Fibroblast of villous mesenchyme (primary cell): ENCODE measurements at regions not wholly inside any gene's neighbourhood (a gene's known extent, or its start where the extent isn't known, plus 50 kb on each side); places are given as distances from the start of the nearest gene placed in this dataset.

Experiments
- DNase-seq: peaks from one replicate; pipeline ENCODE4 v3.0.0-alpha.2; 2010; ENCODE audit warnings: low read depth
- H3K4me3 ChIP-seq: 2 replicates; pipeline ENCODE4 v1.5.1; 2011; ENCODE audit warnings: low read depth, mild to moderate bottlenecking, low read length
- TF ChIP-seq, protein P1 (sequence below): IDR thresholded peaks from 2 replicates; pipeline ENCODE4 v1.5.1; 2012; ENCODE audit warnings: low read depth, mild to moderate bottlenecking, low read length; ENCODE audit not compliant: insufficient read depth

DNA sequence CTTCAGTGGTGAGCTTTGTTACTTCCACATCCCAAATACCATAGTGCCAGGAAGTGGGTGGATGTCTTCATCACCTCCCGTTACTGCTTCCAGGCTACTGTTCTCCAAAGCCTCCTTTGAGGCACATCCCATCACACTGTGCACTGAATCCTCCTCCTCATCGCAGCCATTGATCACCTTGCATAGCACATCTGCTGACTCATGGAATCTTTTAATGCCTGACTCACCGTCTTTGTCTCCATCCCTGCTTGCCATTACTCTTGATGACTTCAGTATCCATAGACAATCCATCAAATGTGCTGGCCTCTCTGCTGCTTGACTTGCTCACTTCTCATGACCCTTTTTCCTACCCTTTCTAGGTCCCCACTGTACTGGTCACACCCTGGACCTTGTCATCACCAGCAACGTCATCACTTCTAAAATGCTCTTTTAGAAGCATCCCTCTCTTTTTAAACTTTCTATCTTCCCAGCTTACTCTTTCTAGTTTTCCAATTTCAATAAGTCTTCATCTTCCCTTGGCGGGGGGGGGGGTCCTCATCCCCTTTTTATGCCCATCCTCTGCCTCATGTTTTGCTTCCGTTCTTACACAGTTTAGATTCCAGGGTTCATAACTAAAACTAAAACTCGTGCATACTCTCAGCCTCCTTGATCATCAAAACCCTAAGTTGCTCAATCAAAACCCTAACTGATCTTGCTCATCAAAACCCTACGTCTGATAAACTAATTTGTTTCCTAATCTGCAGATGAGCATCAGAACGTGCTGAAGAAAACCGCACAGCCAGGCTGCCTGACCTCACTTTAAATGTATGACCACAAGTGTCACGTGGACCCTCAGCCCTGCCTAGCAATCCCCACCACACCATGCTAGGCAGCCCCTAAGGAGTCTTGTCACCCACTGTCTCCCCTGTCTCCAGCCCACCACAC is 289.7 kb upstream of the ZFHX3 start:
- DNase-seq = no peak

DNA sequence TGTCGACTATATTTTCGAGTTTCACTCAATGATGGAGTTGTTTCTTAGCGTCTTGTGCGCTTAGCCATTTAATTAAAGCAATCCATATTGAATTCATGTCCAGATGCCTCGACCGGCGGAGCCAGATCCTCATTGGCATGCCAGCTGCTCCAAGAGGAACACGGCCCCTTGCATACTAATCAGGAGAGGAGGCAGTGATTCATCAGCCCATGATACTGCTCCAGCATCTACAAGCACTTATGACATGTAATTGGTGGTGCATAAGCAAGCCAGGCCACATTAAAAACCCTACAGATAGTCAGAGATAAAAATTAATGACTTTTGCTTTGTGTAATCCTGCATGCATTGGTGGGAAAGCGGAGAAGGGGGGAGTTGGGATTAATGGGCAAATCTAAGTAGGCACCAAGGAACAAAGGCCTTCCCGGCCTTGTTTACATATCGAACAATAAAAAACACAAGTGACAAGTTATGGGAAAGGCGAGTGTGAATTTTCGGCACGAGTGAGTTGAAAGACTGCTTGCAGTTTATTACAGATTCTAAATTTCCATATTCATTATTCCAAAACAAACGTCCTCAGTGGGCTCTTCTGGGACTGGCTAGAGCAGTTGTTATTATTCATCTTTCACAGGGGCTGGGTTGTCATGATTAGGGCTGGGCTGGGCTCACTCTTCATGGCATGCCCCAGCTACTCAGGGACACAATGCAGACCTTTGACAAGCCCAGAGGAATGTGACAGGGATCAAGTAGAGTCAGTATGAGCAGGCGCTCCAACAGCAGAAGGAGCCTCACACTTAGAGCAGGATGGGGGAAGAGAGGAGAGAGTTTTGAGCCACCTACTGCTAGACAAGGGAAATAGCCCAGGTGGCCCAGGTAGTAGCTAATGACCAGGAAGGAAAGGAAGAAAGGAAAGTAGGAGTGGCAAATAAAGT is 281.7 kb upstream of the ZFHX3 start:
- TF ChIP-seq, protein P1, sequence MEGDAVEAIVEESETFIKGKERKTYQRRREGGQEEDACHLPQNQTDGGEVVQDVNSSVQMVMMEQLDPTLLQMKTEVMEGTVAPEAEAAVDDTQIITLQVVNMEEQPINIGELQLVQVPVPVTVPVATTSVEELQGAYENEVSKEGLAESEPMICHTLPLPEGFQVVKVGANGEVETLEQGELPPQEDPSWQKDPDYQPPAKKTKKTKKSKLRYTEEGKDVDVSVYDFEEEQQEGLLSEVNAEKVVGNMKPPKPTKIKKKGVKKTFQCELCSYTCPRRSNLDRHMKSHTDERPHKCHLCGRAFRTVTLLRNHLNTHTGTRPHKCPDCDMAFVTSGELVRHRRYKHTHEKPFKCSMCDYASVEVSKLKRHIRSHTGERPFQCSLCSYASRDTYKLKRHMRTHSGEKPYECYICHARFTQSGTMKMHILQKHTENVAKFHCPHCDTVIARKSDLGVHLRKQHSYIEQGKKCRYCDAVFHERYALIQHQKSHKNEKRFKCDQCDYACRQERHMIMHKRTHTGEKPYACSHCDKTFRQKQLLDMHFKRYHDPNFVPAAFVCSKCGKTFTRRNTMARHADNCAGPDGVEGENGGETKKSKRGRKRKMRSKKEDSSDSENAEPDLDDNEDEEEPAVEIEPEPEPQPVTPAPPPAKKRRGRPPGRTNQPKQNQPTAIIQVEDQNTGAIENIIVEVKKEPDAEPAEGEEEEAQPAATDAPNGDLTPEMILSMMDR = no peak
- no peak overlapping the region for H3K4me3 ChIP-seq
- peak; percentile 2 for DNase-seq

More for the DNA sequence above, 289.7 kb upstream of the ZFHX3 start:
- H3K4me3 ChIP-seq = no peak overlapping the region
- TF ChIP-seq, protein P1 = no peak

DNA sequence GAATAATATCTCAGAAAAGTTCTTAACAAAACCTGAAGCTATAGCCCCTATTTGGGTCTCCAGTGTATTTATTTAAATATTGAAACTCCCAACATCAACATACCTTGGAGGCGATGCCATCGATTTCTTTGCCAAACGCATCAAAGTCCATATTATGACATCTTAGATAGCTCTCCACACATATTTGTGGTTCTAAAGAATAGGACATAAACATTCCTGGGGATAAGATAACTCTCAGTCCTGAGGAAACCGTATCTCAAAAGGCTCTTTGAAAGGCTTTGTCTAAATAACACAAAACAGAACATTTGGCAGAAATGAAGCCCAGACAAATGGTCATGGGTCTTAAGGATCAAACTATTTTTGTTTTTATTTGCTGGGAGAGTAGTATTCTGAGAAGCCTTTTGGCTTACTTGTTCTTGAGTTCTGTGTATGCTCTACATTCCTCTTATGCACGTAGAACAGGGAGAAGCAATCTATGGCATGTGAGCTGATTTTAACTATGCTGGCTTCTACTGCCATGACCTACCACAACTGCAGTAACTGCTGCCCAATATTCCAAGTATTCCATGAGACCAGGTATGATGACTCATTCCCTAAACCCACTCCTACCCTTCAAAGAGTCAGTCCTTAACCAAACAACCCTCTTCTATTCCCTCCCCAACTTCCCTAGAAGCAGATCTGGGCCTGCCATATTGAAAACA is 279.0 kb upstream of the ZFHX3 start:
- TF ChIP-seq, protein P1 = no peak
- no peak for DNase-seq
- no peak overlapping the region for H3K4me3 ChIP-seq

DNA sequence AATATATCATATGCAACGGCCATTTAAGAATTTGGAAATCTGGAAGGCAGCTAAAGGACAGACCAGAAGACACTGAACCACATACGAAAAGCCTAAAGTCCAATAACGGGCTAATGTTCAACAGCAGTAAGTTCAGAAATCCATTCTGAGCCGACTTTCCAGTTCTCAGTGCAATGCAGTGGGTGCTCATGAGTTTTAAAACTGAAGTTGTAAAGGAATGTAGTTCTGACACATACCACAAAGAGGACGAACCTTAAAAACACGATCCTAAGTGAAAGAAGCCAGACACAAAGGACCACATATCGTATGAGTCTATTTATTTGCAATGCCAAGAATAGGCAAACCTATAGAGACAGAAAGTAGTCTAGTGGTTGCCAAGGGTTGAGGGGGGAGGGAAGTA is 278.3 kb upstream of the ZFHX3 start:
- TF ChIP-seq, protein P1 = no peak
- H3K4me3 ChIP-seq = no peak overlapping the region
- DNase-seq = no peak

DNA sequence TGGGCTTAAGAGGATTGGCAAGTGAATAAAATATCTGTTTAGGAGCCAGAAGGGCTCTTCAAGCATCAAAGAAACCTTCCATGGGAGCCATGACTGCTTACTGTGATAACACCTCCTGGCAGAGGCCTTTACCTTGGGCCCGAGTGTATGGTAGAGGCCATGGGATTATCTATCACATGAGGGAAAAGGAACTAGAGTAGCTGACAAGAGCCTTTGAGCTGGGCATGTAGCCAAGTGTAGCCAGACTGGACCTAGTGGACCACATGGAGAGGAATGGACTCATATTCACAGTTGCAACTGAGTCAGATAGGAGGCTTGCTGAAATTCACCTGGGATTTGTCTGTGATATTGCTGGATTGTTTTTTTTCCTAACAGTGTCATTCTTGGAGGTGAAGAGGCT is 276.0 kb upstream of the ZFHX3 start:
- no peak for DNase-seq
- no peak overlapping the region for H3K4me3 ChIP-seq
- TF ChIP-seq, protein P1 = no peak

DNA sequence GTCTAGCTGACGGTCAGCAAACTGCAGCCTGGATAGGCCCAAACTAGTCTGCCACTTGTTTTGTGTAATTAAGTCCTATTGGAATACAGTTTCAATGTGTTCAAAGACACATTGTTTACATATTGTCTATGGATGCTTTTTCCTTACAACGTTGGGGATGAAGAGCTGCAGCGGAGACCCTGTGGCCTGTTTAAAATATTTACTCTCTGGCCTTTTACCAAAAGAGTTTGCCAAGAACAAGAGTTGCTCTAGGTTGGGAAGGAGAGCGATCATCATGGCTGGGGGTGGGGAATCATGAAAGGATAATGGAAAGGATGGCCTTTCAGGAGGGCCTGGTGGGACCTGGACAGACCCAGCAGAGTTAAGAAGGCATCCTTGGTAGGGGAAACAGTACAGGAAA is 274.9 kb upstream of the ZFHX3 start:
- no peak overlapping the region for H3K4me3 ChIP-seq
- TF ChIP-seq, protein P1 = no peak
- no peak for DNase-seq
